HG03135 (cell line): ENCODE measurements at regions not wholly inside any gene's neighbourhood (a gene's known extent, or its start where the extent isn't known, plus 50 kb on each side); places are given as distances from the start of the nearest gene placed in this dataset.

Experiments
- ATAC-seq: cut with Tn5 transposase; IDR thresholded peaks from one replicate; pipeline ENCODE4 v1.9.1; 2021; ENCODE audit warnings: mild to moderate bottlenecking, moderate library complexity; ENCODE audit not compliant: unreplicated experiment

- ATAC-seq, result no peak
Measured at GRCh38 chr2:17309181-17309580, 209.1 kb downstream of the RAD51AP2 start.

DNA sequence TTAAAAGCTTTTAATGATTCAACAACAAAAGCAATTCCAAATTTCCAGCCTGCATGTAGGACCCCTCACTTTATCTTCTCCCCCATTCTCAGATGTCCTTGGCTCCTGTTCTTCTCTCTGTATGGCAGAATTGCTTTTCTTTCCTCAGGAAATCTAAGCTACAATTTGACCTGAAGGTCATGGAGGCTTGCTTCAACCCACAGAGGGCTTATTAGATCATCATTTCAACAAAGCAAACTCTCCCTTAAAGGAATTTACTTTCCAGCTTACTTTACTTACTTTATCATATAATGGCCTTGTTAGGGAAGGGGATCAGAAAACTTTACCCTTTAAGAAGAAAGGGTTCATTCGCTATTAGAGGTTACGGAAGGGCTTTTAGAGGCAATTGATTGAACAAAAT, 211.5 kb downstream of the RAD51AP2 start:
- no peak for ATAC-seq

- ATAC-seq, result no peak
Measured at GRCh38 chr2:17306219-17306618, 212.0 kb downstream of the RAD51AP2 start.

DNA sequence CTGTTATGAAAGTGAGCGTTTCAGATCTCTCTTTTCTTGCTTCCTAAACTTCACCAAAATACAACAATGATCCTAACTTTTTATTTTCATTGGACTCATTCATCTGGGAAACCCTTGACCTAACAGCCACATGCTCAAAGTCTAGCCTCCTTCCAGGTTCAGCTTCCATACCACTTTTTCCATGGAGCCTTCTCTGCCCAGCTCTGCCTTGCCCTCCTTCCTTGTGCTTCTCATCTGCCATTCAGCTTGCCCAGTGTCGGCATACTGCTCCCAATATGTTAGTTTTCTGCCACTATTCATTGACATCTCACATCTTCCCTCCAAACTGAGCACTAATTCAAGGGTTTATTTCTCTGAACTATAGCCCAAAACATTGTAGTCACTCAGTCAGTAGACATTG, 214.7 kb downstream of the RAD51AP2 start:
- ATAC-seq, result no peak

- ATAC-seq, result no peak
Measured at GRCh38 chr2:17303054-17303453, 215.2 kb downstream of the RAD51AP2 start.

DNA sequence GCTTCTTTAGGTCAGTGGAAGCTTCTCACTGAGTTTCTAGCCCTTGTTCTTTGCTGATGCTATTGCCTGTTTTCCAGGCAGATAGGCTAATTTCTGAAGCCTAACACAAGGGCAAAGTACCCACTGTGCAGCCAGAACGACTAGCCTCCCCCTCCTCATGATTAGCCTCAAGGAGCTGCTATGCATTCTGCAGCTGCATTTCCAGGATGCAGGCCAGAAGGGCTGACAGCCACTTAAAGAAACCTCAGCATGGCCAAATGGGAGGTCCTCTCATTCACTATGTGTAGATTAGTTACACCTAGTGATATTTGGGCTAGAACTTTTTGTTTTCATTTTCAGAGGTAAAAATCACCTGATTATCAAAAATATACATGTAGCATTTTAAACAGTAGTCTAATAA, 216.0 kb downstream of the RAD51AP2 start:
- ATAC-seq, result no peak

- no peak for ATAC-seq
Measured at GRCh38 chr2:17301437-17301836, 216.8 kb downstream of the RAD51AP2 start.

DNA sequence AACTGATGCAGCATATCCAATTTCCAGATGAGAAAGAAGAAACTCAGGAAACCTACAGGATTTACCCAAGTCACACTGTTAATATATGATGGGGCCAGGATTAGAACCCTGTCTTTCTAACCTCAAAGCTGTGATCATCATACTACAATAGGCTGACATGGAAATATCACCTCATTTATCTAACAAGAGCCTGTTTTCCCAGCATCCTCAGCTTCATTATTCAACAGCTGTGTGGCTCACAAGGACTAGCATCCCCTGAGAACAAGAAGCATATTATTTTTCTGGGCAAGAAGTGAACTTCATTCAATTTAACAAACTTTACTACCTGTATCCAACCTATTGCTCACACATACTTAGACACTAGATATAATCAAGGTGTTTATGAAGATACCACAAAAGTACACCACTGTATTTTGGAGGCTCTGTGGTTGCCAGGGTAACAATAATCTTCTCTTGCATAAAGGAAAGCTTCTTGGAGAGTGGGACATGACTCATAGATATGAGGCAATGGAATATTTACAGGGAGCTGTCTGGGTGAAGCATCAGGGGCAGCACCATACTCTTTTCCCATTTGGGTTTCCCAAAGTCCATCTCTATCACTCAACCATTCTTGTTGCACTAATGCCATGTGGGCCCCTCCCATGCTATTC, 218.2 kb downstream of the RAD51AP2 start:
- no peak for ATAC-seq

DNA sequence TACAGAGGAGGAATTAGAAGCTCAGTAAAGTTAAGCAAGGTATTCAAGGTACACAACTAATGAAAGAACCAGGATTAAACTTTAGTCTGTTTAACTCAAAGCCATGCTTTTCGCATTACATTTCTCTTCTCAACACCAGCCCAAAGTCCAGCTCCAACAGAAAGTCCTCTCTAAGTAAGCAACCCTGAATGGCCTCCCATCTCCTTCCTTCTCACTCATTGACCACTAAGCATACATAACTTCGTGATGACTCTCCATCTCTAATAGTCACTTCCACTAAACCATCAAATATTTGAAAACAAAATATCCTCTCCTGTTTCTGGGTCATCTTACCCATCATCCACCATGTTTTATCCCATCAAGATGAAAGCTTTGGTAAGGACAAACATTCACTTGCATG, 219.8 kb downstream of the RAD51AP2 start:
- ATAC-seq, result no peak

DNA sequence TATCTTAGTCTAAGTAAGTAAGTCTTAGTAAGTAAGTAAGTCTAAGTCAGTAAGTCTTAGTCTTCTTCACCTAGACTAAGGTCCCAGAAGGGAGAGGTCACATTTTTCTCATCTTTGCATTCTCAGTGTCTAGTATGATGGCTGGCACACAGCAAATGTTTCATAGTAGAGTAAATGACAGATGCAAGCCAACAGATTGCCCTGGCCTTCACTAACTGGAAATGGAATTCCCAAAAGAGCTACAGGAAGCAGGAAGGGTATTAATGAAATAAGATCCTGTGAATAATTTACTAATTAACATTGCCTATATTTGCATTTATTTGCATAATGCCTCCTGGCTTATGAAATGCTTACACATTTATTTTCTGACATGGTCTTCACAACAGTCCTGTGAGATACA, 221.6 kb downstream of the RAD51AP2 start:
- ATAC-seq, result no peak

DNA sequence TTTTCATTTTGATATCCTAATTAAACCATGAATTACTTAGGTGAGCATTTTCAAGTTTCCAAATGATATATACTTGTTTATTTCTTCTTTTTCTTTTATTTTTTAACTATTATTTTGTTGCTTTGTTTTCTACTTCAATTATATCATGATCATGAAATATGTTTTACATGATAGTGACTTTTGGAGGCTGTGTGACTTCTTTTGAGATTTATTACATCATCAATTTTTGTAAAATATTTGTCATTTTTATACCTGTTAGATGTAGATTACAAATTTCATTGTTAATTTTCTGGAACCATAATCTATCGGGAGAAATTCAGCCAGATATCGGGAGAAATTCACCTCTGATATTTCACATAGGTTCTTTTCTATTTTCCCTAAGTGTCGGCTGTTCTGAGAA, 228.6 kb downstream of the RAD51AP2 start:
- no peak for ATAC-seq

DNA sequence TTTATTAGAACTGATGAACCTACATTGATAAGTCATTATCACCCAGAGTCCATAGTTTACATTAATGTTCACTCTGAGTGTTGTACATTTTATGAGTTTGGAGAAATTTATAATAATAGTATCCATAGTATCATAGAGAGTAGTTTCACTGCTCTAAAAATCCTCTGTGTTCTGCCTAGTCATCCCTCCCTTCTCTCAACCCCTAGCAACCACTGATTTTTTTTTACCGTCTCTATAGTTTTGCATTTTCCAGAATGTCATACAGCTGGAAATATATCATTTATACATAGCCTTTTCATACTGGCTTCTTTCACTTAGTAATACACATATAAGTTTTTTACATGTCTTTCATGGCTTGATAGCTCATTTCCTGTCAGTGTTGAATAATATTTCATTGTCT, 231.1 kb downstream of the RAD51AP2 start:
- ATAC-seq, result no peak

DNA sequence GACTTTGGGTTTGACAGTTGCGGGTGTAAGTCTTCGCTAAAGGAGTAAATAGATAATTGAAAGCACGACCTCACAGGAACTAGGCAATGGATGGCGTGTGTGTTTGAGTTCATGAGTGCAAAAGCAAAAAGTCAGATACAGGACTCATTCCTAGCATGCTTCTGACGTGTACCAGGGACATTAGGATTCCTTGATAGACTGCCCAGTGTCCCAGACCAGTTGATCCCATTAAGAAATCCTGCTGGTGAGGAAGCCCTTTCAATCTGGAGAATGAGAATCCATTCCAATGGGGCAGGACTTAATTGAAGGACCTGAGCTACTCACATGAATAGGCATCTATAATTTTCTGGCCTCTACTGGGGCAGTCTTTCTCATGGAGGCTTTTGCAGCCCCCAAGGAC, 235.4 kb downstream of the RAD51AP2 start:
- ATAC-seq, result no peak

GRCh38 chr2:17282245-17282644, 236.0 kb downstream of the RAD51AP2 start:
- ATAC-seq, result no peak

DNA sequence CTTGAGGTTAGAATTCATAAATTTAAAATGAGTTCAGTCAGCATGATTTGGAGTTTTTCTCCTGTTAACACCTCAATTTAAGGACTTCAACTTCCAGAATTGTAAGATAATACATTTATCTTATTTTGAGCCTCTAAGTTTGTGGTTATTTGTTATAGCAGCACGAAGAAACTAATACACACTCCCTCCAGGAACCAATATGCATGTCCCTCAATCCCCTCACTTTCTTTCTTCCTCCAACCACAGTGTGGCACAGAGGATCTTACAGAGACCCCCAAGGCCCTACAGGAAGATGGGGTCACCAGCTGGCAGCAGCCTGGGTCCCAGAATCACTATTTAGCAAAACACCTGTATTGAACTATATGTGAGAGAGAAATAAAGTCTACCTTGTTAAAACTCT, 242.0 kb downstream of the RAD51AP2 start:
- no peak for ATAC-seq

GRCh38 chr2:17272652-17273525, 245.4 kb downstream of the RAD51AP2 start:
- ATAC-seq, result no peak

DNA sequence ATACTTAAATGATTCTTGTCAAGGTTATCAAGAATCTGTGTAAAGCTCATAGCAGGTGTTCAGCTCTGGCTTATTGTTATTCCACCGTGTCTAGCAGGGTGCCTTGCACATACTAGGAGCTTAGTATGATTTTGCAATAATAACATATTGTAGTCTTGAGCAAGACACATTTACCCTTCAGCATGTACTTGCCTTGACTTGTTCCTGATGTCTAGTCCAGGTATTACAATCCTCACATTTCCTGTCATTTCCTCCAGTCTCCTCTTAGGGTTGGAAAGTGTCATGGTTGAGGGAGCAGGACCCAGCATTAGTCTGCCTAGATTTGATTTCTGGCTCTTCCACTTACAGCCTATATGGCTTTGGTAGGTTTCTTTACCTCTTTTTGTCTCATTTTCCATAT, 246.1 kb downstream of the RAD51AP2 start:
- ATAC-seq, result no peak

- no peak for ATAC-seq
Measured at GRCh38 chr2:17271416-17271815, 246.8 kb downstream of the RAD51AP2 start.

- ATAC-seq, result peak; percentile 82
Measured at GRCh38 chr2:17270894-17271293, 247.3 kb downstream of the RAD51AP2 start.

DNA sequence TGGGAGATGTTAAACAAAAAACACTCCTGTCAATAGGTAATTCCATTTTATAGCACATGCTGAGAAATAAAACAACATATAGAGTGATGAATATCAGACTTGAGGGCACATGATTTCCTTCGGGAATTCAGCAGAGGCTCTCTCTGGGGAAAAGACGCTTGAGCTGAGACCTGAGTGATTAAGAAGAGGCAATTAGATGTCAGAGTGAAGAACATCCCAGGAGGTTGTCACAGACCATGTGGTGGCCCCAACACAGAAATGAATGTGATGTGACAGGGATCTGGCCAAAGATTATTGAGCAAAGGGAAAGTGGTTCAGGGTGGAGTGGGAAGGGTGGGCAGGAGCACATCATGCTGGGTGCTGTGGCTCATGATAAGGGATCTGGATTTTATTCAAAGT, 254.7 kb downstream of the RAD51AP2 start:
- ATAC-seq, result no peak

DNA sequence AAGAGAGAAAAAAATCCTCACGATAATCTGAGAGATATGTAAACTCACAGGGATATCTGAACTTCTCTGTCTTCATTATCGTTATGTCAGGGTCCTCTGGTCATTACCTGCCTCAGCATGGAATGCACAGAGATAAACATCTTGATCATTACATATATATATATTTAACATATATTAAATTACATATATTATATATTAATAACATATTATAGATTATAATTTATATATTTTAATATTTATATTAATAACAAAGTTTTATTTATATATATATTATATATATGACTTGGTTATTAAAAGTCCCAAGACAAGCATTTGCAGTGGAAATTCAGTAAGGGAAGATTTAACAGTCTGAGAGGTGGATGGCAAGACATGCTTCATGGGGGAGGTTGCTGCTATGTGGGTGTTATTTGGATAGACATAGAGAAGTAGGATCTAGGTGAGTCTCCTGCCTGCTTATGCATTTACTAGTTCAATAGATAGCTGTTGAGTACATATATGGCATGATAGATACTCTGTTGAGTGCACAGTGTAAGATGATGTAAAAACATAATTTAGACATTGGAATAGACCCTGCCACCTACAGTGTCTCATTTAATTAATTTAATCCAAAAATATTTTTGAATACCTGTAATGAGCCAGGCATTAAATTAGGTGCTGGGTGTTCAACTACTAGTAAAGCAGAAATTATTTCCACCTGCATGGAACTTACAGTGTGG, 255.2 kb downstream of the RAD51AP2 start:
- ATAC-seq, result no peak

DNA sequence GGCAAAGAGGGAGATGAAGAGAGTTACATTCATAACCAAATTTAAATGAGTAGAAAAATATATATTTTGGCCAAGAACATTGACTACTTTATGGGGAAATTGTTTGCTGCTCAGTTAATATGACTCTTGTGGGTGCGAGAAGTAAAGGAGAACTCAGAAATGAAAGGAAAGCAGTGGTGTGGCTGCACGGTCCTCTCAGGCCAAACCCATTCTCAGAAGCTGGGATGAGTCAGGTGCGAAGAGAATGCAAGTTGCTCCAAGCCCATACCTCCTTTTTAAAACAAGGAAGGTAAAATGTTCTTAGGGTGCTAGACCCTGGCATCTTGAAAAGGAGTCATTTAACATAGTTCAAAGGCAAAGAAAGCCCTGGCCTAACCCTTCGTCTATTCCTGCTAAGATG, 258.6 kb downstream of the RAD51AP2 start:
- ATAC-seq, result no peak
